IPS DF 6.9 (cell line): ENCODE measurements at regions not wholly inside any gene's neighbourhood (a gene's known extent, or its start where the extent isn't known, plus 50 kb on each side); places are given as distances from the start of the nearest gene placed in this dataset.
"Not testable (repeated sequence)": the region's sequence is repeated elsewhere in the genome, so short reads cannot be mapped to it uniquely, and the experiment has no call there.

Experiments
- DNase-seq: peaks from one replicate; pipeline ENCODE4 v3.0.0-alpha.2; 2013; ENCODE audit warnings: low read depth, low spot score
- H3K27ac ChIP-seq: one replicate; pipeline ENCODE4 v1.5.1; 2013; ENCODE audit warnings: low read length, control low read depth
- H3K27me3 ChIP-seq: 2 replicates; pipeline ENCODE4 v1.6.1; 2013; ENCODE audit warnings: mild to moderate bottlenecking, low read length; ENCODE audit not compliant: control insufficient read depth, insufficient read depth
- H3K36me3 ChIP-seq: 2 replicates; pipeline ENCODE4 v1.6.1; 2013; ENCODE audit warnings: low read length; ENCODE audit not compliant: control insufficient read depth, insufficient read depth
- H3K4me1 ChIP-seq: 2 replicates; pipeline ENCODE4 v1.6.1; 2013; ENCODE audit warnings: low read length; ENCODE audit not compliant: control insufficient read depth, insufficient read depth
- H3K4me3 ChIP-seq: 2 replicates; pipeline ENCODE4 v1.5.1; 2013; ENCODE audit warnings: mild to moderate bottlenecking, low read length
- H3K9me3 ChIP-seq: 2 replicates; pipeline ENCODE4 v1.6.1; 2013; ENCODE audit warnings: low read length, inconsistent platforms; ENCODE audit not compliant: control insufficient read depth, insufficient read depth
- WGBS: extraction: QIAGEN DNeasy Blood & Tissue Kit; methylation state at CpG from one replicate; pipeline ENCODE4 v1.1.7; 2013; ENCODE audit warnings: mixed read lengths, missing lambda C conversion rate; ENCODE audit not compliant: insufficient read length, insufficient coverage; 5-methylcytosine and 5-hydroxymethylcytosine counted together

GRCh38 chrX:40936827-40937226 is 148.4 kb upstream of the USP9X start:
- Histone ChIP-seq H3K27ac (no peak overlapping the region), H3K9me3 (no peaks in the 10 kb centered on the region), H3K27me3 (no peaks in the 10 kb centered on the region), H3K4me1 (no peaks in the 10 kb centered on the region), H3K4me3 (no peak overlapping the region), H3K36me3 (no peaks in the 10 kb centered on the region)
- no peak for DNase-seq
- WGBS, result no CpG with 5 or more reads among the region's 6 CpGs

GRCh38 chrX:40938423-40938822 is 146.8 kb upstream of the USP9X start:
- no peak overlapping the region for H3K4me3 ChIP-seq
- no peak overlapping the region for H3K27ac ChIP-seq
- WGBS, result no CpG with 5 or more reads among the region's 5 CpGs
- no peaks in the 10 kb centered on the region for H3K27me3 ChIP-seq
- H3K9me3 ChIP-seq, result no peaks in the 10 kb centered on the region
- no peaks in the 10 kb centered on the region for H3K36me3 ChIP-seq
- no peak for DNase-seq
- H3K4me1 ChIP-seq, result no peaks in the 10 kb centered on the region

GRCh38 chrX:40943093-40943641 is 142.1 kb upstream of the USP9X start:
- WGBS, result no CpG with 5 or more reads among the region's 1 CpG
- Histone ChIP-seq H3K27ac (no peak overlapping the region), H3K36me3 (no peaks in the 10 kb centered on the region), H3K4me3 (no peak overlapping the region), H3K9me3 (no peaks in the 10 kb centered on the region), H3K27me3 (no peaks in the 10 kb centered on the region), H3K4me1 (no peaks in the 10 kb centered on the region)
- no peak for DNase-seq

GRCh38 chrX:40945361-40945713 is 139.9 kb upstream of the USP9X start:
- H3K36me3 ChIP-seq, result no peaks in the 10 kb centered on the region
- no peak overlapping the region for H3K4me3 ChIP-seq
- H3K27ac ChIP-seq, result no peak overlapping the region
- H3K27me3 ChIP-seq, result no peaks in the 10 kb centered on the region
- H3K4me1 ChIP-seq, result peaks cover 2% of the 10 kb centered on the region
- no peak for DNase-seq
- WGBS, result no CpG with 5 or more reads among the region's 5 CpGs
- no peaks in the 10 kb centered on the region for H3K9me3 ChIP-seq

- Histone ChIP-seq H3K36me3 (no peaks in the 10 kb centered on the region), H3K27me3 (no peaks in the 10 kb centered on the region), H3K4me3 (no peak overlapping the region), H3K27ac (no peak overlapping the region), H3K9me3 (no peaks in the 10 kb centered on the region), H3K4me1 (peaks cover 3% of the 10 kb centered on the region)
- DNase-seq, result no peak
- no CpG with 5 or more reads among the region's 3 CpGs for WGBS
Measured at GRCh38 chrX:40947276-40947675, 138.0 kb upstream of the USP9X start.

- Histone ChIP-seq H3K4me3 (no peak overlapping the region), H3K27ac (no peak overlapping the region), H3K4me1 (peaks cover 3% of the 10 kb centered on the region), H3K27me3 (no peaks in the 10 kb centered on the region), H3K9me3 (no peaks in the 10 kb centered on the region), H3K36me3 (no peaks in the 10 kb centered on the region)
- no CpG with 5 or more reads among the region's 7 CpGs for WGBS
- DNase-seq, result no peak
Measured at GRCh38 chrX:40949071-40949470, 136.2 kb upstream of the USP9X start.

- H3K4me3 ChIP-seq, result no peak overlapping the region
- H3K36me3 ChIP-seq, result no peaks in the 10 kb centered on the region
- DNase-seq, result no peak
- H3K4me1 ChIP-seq, result peaks cover 3% of the 10 kb centered on the region
- H3K27ac ChIP-seq, result no peak overlapping the region
- H3K27me3 ChIP-seq, result no peaks in the 10 kb centered on the region
- WGBS, result no CpG with 5 or more reads among the region's 1 CpG
- H3K9me3 ChIP-seq, result no peaks in the 10 kb centered on the region
Measured at GRCh38 chrX:40950546-40950945, 134.7 kb upstream of the USP9X start.

GRCh38 chrX:40951407-40951806 is 133.8 kb upstream of the USP9X start:
- H3K4me1 ChIP-seq, DNase-seq, H3K36me3 ChIP-seq, H3K27me3 ChIP-seq, H3K4me3 ChIP-seq, H3K27ac ChIP-seq, H3K9me3 ChIP-seq: not testable (repeated sequence)
- WGBS, result no CpG with 5 or more reads among the region's 3 CpGs

GRCh38 chrX:40952855-40953254 is 132.4 kb upstream of the USP9X start:
- no CpG with 5 or more reads among the region's 4 CpGs for WGBS
- H3K4me1 ChIP-seq, result peaks cover 3% of the 10 kb centered on the region
- H3K4me3 ChIP-seq, result no peak overlapping the region
- no peaks in the 10 kb centered on the region for H3K36me3 ChIP-seq
- no peaks in the 10 kb centered on the region for H3K9me3 ChIP-seq
- no peaks in the 10 kb centered on the region for H3K27me3 ChIP-seq
- H3K27ac ChIP-seq, result no peak overlapping the region
- DNase-seq, result no peak

GRCh38 chrX:40953369-40953768 is 131.9 kb upstream of the USP9X start:
- no peaks in the 10 kb centered on the region for H3K9me3 ChIP-seq
- no peak overlapping the region for H3K27ac ChIP-seq
- no peaks in the 10 kb centered on the region for H3K27me3 ChIP-seq
- no CpG with 5 or more reads among the region's 2 CpGs for WGBS
- no peak for DNase-seq
- no peaks in the 10 kb centered on the region for H3K36me3 ChIP-seq
- no peak overlapping the region for H3K4me3 ChIP-seq
- H3K4me1 ChIP-seq, result peaks cover 3% of the 10 kb centered on the region

- no peak for DNase-seq
- Histone ChIP-seq H3K4me1 (no peaks in the 10 kb centered on the region), H3K36me3 (no peaks in the 10 kb centered on the region), H3K4me3 (no peak overlapping the region), H3K27me3 (no peaks in the 10 kb centered on the region), H3K27ac (no peak overlapping the region), H3K9me3 (no peaks in the 10 kb centered on the region)
- no CpG with 5 or more reads among the region's 4 CpGs for WGBS
Measured at GRCh38 chrX:40960041-40960440, 125.2 kb upstream of the USP9X start.
